ENCODE measurements at regions not wholly inside any gene's neighbourhood (a gene's known extent, or its start where the extent isn't known, plus 50 kb on each side); places are given as distances from the start of the nearest gene placed in this dataset.

DNA sequence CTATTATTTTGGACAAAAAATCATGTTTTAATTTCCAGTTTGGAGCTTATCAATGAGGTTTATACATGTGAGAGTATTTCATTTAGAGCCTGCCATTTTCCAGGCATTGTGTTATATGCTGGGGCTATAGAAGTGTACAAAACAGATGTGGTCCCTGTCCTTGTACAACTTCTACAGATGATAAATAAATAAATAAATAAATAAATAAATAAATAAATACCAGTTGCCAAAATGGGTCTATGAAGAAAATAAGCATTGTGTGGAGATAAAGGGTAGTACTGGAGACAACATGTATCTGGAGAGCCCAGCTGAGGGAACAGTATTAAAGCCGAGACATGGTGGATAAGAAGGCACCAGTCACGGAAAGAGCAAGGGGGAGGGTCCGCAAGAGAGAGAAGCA is 210.0 kb downstream of the SS18 start:
- Histone ChIP-seq H3K4me2 (no peak overlapping the region), H3K36me3 (ENCODE audit: insufficient read depth) (no peaks in the 10 kb centered on the region), H3K27ac (ENCODE audit: low read depth) (no peak overlapping the region), H3F3A (replicated peaks; ENCODE audit: low read depth) (no peaks in the 10 kb centered on the region), H4K20me1 (replicated peaks; ENCODE audit: insufficient read depth) (no peaks in the 10 kb centered on the region), H3K9me2 (ENCODE audit: insufficient read depth) (no peaks in the 10 kb centered on the region; the same call in 1 of the 2 replicates), H3K4me1 (ENCODE audit: insufficient read depth) (peaks cover 4% of the 10 kb centered on the region; the same call in 1 of the 2 replicates), H3K27me3 (ENCODE audit: insufficient read depth) (no peaks in the 10 kb centered on the region), H3K79me2 (replicated peaks; ENCODE audit: insufficient read depth) (no peaks in the 10 kb centered on the region), H2AFZ (no peak overlapping the region), H3K4me3 (no peak overlapping the region)
- no peak for DNase-seq (ENCODE audit: low spot score)
- TF ChIP-seq EZH2 (IDR thresholded peaks at IDR 0.05; ENCODE audit: low read depth, unreplicated experiment) (no peak), STAT1 (IDR thresholded peaks at IDR 0.05; ENCODE audit: unreplicated experiment) (no peak), CREB1 (CRISPR knock-in tag; IDR thresholded peaks at IDR 0.05; ENCODE audit: low read depth) (no peak), EZH2phosphoT487 (IDR thresholded peaks at IDR 0.05; ENCODE audit: unreplicated experiment) (no peak)
- TF ChIP-seq, protein P1, sequence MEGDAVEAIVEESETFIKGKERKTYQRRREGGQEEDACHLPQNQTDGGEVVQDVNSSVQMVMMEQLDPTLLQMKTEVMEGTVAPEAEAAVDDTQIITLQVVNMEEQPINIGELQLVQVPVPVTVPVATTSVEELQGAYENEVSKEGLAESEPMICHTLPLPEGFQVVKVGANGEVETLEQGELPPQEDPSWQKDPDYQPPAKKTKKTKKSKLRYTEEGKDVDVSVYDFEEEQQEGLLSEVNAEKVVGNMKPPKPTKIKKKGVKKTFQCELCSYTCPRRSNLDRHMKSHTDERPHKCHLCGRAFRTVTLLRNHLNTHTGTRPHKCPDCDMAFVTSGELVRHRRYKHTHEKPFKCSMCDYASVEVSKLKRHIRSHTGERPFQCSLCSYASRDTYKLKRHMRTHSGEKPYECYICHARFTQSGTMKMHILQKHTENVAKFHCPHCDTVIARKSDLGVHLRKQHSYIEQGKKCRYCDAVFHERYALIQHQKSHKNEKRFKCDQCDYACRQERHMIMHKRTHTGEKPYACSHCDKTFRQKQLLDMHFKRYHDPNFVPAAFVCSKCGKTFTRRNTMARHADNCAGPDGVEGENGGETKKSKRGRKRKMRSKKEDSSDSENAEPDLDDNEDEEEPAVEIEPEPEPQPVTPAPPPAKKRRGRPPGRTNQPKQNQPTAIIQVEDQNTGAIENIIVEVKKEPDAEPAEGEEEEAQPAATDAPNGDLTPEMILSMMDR (conservative IDR thresholded peaks at IDR 0.05; ENCODE audit: low read depth in 2 of 2): no peak
- no peak for ATAC-seq
- no peaks in the 10 kb centered on the region; the same call in 2 of the 3 replicates for H3K9me3 Mint-ChIP-seq
- H3K27me3 Mint-ChIP-seq (ENCODE audit: insufficient read depth, low read depth, poor library complexity): peaks cover 3% of the 10 kb centered on the region
- no peak overlapping the region for H3K4me3 Mint-ChIP-seq
- H3K27ac Mint-ChIP-seq: no peak overlapping the region
- peaks cover 16% of the 10 kb centered on the region for H3K4me1 Mint-ChIP-seq
- H3K36me3 Mint-ChIP-seq (ENCODE audit: low read depth): no peaks in the 10 kb centered on the region

DNA sequence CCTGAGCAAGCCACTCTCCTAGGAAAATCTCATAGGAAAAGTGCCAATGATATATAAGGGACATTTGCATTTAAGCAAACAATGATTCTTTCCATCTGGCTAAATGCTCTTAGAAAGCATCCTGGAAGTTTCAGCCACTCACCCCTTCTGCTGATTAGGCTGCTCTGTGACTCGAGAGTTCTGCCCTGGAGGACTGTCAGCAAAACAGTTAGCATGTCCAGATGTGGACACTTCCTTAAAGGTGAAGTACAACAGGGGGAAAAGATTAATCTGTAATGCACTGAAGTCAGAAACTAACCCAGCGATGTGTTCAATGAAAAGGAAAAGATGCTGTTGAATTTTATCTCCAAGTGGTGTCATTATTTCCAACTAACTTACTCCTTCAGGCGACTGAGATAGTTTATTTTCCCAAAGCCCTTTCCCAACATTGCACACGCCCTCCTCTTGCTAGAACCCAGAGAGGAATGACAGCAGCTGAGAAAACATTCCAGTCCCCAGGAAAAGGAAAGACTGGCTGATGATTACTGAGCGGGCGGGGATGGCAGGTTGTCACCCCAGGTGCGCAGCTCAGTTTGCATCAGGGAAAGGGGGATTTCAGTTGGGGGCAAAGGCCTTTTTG is 214.0 kb downstream of the SS18 start:
- TF ChIP-seq, protein P2, sequence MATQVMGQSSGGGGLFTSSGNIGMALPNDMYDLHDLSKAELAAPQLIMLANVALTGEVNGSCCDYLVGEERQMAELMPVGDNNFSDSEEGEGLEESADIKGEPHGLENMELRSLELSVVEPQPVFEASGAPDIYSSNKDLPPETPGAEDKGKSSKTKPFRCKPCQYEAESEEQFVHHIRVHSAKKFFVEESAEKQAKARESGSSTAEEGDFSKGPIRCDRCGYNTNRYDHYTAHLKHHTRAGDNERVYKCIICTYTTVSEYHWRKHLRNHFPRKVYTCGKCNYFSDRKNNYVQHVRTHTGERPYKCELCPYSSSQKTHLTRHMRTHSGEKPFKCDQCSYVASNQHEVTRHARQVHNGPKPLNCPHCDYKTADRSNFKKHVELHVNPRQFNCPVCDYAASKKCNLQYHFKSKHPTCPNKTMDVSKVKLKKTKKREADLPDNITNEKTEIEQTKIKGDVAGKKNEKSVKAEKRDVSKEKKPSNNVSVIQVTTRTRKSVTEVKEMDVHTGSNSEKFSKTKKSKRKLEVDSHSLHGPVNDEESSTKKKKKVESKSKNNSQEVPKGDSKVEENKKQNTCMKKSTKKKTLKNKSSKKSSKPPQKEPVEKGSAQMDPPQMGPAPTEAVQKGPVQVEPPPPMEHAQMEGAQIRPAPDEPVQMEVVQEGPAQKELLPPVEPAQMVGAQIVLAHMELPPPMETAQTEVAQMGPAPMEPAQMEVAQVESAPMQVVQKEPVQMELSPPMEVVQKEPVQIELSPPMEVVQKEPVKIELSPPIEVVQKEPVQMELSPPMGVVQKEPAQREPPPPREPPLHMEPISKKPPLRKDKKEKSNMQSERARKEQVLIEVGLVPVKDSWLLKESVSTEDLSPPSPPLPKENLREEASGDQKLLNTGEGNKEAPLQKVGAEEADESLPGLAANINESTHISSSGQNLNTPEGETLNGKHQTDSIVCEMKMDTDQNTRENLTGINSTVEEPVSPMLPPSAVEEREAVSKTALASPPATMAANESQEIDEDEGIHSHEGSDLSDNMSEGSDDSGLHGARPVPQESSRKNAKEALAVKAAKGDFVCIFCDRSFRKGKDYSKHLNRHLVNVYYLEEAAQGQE (IDR thresholded peaks at IDR 0.05; ENCODE audit: unreplicated experiment): no peak
- no peak for TF ChIP-seq POLR2AphosphoS5 (IDR thresholded peaks at IDR 0.05; ENCODE audit: low read depth)
- H4K20me1 ChIP-seq (replicated peaks; ENCODE audit: insufficient read depth): no peaks in the 10 kb centered on the region
- H3K36me3 ChIP-seq (ENCODE audit: insufficient read depth): no peaks in the 10 kb centered on the region
- H3K27ac Mint-ChIP-seq: no peak overlapping the region
- no peaks in the 10 kb centered on the region for H3K9me3 Mint-ChIP-seq
- no peak overlapping the region for H3K4me3 ChIP-seq
- no peaks in the 10 kb centered on the region for H3K27me3 ChIP-seq (ENCODE audit: insufficient read depth)
- no peak overlapping the region for H3K4me2 ChIP-seq
- H3K4me3 Mint-ChIP-seq: no peak overlapping the region
- H3K36me3 Mint-ChIP-seq (ENCODE audit: low read depth): no peaks in the 10 kb centered on the region
- H3K9me2 ChIP-seq (ENCODE audit: insufficient read depth): no peaks in the 10 kb centered on the region; the same call in 1 of the 2 replicates
- no peak for DNase-seq (ENCODE audit: low spot score)
- H3F3A ChIP-seq (replicated peaks; ENCODE audit: low read depth): no peaks in the 10 kb centered on the region
- peaks cover 5% of the 10 kb centered on the region; the same call in 2 of the 3 replicates for H3K4me1 Mint-ChIP-seq
- H3K27ac ChIP-seq (ENCODE audit: low read depth): no peak overlapping the region
- peaks cover 4% of the 10 kb centered on the region; the same call in 1 of the 2 replicates for H3K4me1 ChIP-seq (ENCODE audit: insufficient read depth)
- no peak overlapping the region for H2AFZ ChIP-seq
- ATAC-seq: no peak
- no peaks in the 10 kb centered on the region for H3K27me3 Mint-ChIP-seq (ENCODE audit: insufficient read depth, low read depth, poor library complexity)
- no peaks in the 10 kb centered on the region for H3K79me2 ChIP-seq (replicated peaks; ENCODE audit: insufficient read depth)

Data from GM23338 (cell line).